Gastrocnemius medialis (tissue), 4 donors: ENCODE measurements at regions not wholly inside any gene's neighbourhood (a gene's known extent, or its start where the extent isn't known, plus 50 kb on each side); places are given as distances from the start of the nearest gene placed in this dataset.

Experiments used
- POLR2A ChIP-seq, 2 donors: fragments of 450-650 bp; IDR thresholded peaks; one replicate each; pipeline ENCODE4 v1.6.1; 2017; ENCODE audit warnings: antibody characterized with exemption in 2 of 2, mild to moderate bottlenecking in 2 of 2, moderate library complexity in 2 of 2
- TF ChIP-seq, protein P1 (sequence below), 5 experiments: fragments of 450-650 bp in 3 of 5; fragments of 200-600 bp in 2 of 5; sonication (generic) in 2 of 5; IDR thresholded peaks in 4 of 5; conservative IDR thresholded peaks in 1 of 5; 1 replicate in 4 of 5; 2 replicates in 1 of 5; pipeline ENCODE4 v1.5.1; 2016 to 2019; ENCODE audit warnings: antibody characterized with exemption in 5 of 5, mild to moderate bottlenecking in 3 of 5, moderate library complexity in 3 of 5

DNA sequence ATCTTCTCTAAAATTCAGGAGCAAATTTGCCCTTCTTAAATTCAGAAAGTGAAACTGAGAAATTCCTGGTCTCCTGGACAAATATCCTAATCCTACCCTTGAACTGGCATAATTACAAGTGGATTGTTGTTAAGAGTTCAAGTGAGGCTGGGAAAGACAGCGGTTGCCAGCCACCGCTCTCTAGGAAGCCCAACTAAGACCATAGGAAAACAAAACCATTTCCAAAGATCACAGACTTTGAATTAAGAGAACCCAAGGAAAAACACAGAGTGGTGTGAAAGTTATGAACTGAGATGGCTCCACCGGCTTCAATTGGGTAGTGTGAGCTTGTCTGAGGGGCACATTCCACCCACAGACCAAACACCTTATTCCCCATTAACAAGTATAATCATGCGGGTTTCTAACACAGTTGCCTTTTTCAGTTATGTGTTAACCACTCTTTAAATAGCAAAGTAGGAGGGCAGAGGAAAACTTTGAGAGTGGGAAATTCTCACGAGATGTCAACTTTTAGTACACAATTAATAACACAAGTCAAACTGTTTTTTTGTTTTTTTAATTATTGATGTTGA lies 1628.8 kb upstream of the SEL1L start:
- TF ChIP-seq, protein P1, sequence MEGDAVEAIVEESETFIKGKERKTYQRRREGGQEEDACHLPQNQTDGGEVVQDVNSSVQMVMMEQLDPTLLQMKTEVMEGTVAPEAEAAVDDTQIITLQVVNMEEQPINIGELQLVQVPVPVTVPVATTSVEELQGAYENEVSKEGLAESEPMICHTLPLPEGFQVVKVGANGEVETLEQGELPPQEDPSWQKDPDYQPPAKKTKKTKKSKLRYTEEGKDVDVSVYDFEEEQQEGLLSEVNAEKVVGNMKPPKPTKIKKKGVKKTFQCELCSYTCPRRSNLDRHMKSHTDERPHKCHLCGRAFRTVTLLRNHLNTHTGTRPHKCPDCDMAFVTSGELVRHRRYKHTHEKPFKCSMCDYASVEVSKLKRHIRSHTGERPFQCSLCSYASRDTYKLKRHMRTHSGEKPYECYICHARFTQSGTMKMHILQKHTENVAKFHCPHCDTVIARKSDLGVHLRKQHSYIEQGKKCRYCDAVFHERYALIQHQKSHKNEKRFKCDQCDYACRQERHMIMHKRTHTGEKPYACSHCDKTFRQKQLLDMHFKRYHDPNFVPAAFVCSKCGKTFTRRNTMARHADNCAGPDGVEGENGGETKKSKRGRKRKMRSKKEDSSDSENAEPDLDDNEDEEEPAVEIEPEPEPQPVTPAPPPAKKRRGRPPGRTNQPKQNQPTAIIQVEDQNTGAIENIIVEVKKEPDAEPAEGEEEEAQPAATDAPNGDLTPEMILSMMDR (IDR thresholded peaks at IDR 0.05 in 4 of 5, conservative IDR thresholded peaks at IDR 0.05 in 1 of 5) = no peak
- TF ChIP-seq POLR2A (IDR thresholded peaks at IDR 0.05) = no peak
